NCI-H1105 treated with DMSO at 0.1 percent for 48 hours (cell line): ENCODE measurements at regions not wholly inside any gene's neighbourhood (a gene's known extent, or its start where the extent isn't known, plus 50 kb on each side); places are given as distances from the start of the nearest gene placed in this dataset.

Experiments used
- DNase-seq: peaks from one replicate; lab custom pipeline; 2025; lab: John Stamatoyannopoulos, UW

DNA sequence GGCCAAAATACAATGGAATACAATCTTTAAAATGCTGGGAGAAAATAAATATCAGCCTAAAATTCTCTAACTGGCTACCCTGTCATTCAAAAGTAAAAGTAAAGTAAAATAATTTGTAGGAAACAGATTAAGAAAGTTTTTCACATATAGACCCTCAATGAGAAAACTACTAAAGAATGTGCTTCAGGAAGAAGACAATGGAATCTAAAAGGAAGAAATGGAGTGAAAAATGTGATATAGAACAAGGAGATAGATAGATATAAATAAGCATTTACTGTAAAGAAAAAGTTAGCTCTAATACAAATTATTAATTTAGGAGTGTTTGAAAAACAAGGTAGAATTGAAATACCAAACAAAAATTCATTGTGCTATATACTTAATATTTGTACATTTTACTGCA is 368.6 kb upstream of the MPDZ start:
- no peak for DNase-seq

DNA sequence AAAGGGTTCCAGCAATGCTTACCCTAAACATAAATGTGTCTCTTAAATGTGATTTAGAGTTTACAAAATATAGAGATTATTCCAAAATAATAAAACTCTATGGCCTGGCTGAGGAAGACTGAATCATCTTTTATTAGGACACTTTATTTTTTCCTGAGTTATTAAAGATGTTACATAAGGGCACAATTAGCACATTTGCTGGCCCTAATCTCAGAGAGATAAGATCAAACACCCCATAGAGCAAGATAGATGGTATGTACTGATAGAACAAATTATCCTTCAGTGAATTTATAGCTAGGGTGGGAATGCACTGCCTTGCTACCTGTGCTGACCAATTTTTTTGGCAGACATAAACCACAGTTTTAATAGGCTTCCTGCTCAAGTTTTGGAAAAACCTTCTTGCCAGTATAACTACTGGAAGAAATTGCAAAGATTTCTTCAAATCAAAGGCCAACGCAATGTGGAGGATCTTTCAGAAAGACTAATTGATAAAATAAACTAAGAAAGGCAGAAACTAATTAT is 367.1 kb upstream of the MPDZ start:
- DNase-seq, result peak; percentile 6

DNA sequence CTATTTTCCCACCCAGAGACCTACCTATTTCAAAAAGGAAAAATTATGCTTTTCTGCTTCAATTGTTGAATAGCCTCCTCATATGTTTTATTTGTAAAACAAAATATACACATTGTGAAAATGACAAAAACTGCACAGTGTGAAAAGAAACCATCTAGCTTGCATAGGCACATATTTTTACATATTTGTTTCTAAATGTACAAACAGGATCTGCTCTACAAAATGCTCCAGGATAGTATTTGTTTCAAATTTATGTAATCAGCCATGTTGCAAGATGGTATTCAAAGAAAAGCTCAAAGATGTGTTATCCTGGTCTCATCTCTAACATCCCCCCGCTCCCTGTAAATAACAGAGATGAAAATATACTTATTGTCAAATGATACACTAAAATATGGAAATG is 366.1 kb upstream of the MPDZ start:
- no peak for DNase-seq

DNA sequence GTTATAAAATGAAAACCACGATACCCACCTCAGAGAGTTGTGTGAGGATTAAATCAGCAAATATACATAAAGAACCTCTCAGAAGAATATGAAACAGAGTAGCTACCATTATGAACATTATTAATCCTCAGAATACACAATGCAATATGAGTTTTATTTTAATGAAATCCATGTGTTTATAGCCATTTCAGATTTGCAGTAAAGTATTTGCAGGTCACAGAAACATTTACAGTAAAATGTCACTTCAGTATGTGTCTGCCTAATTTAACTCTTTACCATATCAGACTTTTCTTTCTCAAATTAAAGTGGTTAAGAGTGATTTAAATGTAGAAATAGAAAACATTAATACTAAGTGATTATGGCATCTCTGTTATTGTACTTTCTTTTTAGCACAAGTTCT is 365.2 kb upstream of the MPDZ start:
- DNase-seq, result no peak

DNA sequence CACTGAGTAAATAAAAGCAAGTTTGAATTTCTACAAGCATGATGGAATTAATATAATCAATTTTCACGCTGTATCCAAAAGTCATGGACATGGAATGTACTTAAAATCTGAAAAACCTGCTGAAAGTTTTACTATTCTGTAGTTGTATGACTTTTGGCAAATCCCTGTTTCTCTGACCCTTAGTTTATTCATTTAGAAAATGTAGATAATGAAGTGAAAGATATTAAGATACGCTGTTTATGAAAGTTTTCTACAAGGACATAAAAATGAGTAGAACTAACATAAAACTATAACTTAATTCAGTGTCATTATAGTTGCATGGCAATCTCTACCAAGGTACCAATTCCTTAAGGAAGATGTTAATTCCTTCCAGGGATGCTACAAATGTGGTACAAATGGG is 363.2 kb upstream of the MPDZ start:
- no peak for DNase-seq

DNA sequence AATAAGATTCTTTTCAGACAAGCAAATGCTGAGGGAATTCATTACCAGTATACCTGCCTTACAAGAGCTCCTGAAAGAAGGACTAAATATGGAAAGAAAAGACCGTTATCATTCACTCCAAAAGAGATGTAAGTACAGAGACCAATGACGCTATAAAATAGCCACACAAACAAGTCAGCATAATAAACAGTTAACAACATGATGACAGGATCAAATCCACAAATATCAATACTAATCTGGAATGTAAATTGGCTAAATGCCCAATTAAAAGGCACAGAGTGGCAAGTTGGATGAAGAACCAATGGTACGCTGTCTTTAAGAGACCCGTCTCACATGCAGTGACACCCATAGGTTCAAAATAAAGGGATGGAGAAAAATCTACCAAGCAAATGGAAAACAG is 349.6 kb upstream of the MPDZ start:
- no peak for DNase-seq

DNA sequence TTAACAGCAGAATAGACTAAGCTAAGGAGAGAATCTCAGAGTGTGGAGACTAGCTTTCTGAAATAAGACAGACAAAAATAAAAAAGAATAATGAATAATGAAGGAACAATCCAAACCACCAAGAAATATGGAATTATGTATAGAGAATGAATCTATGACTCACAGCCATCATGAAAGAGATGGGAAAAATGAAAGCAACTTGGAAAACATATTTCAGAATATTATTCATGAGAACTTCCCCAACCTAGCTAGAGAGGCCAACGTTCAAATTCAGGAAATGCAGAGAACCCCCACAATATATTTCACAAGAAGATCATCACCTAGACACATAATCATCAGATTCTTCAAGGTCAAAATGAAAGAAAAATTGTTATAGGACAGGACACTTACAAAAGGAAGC is 349.0 kb upstream of the MPDZ start:
- DNase-seq, result no peak

DNA sequence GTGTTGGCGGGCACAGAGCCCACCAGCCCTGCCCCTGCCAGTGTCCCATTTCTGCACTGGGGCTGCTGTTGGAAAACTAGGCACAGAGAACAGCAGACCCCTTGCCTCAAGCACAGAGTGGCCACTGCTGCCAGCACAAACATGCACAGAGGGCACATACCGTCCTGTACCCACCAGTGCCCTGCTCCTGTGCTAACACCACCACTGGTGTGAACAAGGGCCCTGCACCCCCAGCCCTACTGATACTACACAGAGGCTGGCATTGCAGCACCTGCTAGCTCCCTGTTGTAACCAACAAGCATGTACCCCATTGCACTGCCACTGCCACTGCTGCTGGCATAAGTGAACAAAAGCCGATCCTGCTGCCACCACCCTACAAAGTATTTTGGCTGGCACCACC is 348.0 kb upstream of the MPDZ start:
- no peak for DNase-seq

DNA sequence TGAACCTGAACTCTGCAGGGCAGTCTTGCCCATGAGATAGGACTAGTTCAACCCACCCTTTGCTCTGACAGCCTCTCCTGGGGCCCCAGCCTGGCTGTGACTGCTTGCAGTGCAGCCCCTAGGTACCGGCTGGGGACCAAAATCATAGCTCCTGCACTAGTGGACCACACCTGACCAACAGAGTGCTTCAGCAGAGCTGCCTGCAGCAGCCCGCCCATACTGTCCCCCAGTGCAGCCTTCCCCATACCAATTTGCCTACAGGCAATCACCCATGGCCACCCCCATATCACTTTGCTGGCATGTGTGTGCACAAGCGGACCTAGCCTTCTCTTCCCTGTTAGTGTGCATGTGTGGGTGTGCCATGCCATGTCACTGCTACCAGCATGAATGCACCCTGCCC is 347.6 kb upstream of the MPDZ start:
- DNase-seq, result no peak

DNA sequence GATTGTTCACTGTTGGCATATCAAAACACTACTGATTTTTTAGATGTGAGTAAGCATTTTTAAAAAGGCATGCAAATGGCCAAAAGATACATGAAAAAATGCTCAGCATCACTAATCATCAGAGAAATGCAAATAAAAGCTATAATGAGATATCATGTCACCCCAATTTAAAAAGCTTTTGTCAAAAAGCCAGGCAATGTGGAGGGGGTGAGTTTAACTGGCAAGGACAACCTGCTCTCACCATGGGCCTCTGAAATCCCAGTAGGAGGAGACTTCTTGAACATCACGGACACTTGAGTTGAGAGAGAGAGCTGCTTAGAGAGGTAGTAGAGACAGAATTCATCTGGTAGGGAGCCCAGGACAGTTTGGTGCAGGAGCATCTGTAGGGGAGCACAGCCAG is 347.1 kb upstream of the MPDZ start:
- no peak for DNase-seq

DNA sequence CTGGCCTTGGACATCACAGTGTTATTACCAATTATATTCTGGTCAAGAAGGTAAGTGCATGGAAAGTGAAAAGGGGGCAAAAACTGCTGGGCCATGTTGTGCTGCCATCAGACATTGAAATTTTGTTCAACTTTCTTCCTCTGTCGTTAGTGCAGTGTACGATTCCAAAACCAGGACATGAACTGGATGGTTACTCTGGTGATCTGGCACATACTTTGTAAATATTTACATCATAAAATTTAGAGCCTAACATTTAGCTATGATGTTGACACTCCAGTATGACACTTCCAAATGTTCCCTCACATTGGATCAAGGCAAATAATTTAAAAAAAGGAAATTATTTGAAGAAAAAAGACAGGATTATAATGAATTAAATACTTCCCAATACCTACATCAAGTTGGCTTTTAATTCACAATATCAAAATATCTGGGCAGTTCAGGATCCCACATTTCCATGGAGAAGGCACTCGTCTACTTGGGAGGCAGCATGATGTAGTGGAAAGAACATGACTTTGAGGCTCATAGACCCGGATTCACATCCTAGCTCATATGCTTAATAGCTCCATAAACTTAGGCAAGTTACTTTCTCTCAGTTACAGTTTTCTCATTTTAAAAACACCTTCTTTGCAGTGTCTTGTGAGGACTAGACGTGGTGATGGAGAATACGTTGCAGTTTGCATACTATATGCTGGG is 342.5 kb upstream of the MPDZ start:
- DNase-seq, result no peak

DNA sequence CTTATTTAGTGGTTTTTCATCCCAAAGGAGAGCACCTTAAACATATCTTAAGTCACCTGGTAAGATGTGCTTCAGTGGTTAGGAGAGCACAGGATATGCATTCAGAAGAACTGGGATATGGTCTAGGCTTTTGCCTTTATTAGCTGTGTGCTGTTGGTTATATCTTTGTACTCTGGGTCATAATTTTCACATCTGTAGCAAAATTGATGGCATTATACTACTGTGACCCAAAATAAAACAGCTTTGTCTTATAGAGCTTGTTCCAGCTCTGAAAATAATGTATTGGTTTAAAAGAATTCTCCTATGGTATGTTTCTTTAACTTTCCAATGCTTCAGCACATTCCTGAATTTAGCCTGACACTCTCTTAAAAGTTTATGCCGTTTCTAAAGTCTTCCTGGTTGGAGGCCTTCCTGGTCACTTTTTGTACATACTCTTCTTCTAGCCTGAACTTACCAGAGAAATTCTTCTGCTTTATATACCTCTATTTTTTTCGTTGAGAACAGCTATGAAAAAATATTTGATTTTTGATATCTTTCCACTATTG is 337.1 kb upstream of the MPDZ start:
- no peak for DNase-seq

DNA sequence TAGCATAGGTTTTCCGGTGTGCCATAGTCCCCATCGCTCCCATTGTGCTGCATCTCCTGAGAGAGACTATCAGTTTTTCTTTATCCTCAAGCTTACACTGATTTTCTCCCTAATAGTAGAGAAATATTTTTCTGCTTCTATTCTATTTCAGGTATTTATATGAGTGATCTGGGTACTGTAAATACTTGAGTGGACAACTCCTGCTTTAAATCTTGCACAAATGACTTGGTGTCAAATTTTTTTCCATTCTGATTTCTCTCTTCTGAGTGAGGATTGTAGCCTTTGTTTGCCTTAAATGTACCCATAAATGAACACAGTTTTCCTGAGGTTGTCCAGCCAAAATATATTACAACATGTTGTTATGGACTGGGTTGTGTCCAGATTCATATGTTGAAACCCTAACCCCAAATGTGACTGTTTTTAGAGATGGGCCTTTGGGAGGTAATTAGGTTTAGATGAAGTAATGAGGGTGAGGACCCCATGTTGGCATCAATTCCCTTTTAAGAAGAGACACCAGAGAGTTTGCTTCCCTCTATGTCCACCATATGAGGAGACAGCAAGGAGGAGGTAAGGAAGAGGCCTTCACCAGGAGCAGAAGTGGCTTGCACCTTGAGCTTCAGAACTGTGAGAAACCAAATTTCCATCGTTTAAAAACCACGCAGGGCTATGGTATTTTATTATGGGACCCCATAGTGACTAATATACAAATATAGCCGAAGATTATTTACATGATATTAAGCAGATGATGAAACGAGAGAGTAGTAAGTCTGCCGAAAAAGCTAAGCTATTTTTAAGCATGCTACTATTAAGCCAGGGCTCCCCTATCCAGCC is 336.4 kb upstream of the MPDZ start:
- no peak for DNase-seq

DNA sequence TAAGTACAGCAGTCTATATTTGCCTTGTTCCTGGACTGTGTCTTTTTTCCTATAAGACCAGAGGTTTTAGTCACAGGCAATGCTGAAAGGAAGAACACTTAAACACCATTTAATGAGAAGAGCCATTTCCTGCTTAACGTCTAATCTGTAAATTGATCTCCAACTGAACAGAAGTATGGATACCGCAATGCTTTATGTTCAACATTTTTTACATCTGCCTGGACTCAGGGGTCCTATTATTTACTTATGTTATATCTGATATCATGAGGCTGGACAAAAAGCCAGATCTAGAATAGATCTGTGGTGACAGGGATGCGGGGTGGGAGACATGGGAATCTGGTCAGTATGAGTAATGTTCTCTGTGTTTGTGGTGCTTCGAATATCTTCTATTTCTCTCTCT is 334.6 kb upstream of the MPDZ start:
- DNase-seq, result no peak

DNA sequence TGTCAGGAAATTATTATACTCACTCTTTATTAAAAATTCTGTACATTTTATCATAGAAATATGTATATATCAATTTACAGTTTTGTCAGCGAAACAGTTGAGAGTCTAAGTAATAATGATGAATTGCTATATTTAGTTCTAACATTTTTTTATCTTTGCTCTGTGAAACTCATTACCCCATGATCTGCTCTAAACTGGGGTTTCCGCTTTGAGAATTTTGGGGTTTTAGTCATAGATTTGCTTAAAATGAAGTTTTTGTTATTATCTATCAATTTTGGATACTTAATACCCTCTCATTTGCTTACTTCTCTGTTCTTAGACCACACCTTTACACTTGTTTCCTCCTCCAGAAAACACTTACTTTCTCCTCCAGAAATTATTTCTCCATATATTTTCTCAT is 333.8 kb upstream of the MPDZ start:
- no peak for DNase-seq

DNA sequence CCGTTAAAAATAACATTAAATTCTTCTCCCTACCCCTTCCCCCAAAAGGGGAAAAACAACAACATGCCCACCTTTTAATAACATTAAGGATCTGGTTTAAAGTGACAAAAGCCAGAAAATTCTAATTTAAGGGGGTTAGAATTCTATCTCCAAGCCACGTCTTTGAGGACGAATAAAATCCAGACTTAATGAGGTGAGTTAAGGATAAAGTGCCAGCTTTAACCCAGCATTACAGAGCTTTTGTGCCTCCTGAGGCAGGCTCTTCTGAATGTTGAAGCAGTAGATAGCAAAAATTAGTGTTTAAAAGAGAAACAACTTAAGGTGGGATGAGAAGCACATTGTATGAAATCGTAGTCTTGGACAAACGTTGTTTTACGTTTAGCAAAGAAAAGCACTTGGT is 329.0 kb upstream of the MPDZ start:
- DNase-seq, result no peak

DNA sequence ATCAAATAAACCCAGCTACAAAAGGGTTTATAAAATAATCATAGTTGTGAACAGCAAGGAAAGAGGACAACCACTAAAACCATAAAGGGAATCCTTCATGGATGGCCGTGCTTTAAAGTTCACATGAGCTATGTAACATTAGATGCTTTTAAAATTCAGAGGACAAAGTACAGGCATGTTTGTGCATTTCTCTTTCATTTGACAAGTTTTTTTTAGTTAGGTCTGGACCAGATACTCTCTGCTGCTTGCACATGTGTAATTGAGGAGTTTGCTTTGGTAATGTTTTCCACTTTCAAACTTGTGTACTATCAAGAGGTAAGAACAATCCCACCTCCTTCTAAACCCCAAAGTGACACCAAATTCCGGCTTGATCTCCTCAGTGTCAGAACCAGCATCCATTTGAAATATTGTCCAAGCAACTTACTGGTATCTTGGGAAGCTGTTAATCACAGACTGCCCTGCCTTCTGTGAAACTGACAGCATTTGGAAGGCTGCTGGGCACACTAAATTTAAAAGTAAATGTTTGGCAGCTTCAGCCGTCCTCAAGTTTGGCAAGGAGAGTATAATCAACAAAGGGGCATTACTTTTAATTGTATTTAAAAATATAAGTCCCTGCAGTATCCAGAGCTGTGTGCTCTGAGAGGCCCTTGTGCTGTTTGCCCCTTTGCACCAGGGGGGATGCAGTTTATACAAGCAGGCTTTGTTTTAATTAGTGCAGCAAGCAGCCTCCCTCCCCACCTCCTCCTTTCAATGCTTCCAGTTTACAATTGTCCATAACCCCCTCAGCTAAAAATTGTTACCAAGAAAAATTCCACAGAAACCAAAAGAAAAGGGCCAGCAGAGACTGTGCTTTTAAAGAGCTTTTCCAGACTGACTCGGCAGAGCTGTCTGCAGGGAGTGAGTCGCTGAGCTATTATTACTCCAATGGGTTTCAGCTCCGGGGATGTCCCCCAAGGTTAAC is 328.3 kb upstream of the MPDZ start:
- DNase-seq, result no peak

DNA sequence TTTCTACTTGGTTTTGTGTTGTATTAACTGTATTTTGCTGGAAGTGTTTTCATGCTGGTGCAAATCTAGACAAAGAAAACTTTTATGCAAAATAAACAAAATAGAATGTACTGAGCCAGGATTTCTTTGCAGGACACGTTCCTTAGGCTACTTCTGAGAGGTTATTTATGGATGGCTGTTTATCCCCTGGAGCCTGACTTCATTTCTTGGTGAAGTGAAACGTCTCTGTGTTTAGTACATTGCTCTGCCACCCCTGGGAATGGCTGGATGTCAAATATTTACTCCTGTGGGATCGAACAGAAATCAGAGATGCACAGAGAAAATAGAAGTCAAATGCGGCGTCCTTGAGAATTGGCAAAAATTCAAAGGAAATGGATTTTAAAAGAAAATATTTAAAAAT is 327.1 kb upstream of the MPDZ start:
- DNase-seq, result no peak

DNA sequence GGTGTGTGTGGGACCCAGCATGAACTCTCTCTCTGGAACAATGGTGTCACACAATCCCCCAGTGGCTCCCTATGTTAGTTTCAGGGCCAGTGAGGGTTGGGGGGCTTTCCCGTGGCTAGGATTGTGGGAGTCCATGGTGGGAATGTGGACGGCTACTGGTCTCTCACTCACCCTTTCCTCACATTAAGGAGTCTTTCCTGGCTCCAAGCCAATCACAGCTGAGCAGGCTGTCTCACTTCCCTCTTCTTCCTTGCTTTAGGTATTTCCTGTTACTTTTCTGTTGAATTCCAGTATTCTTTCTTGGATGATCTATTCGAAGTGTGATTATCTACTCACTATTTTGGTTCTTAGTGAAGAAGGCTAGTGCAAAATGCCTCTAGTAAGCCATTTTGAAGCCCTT is 324.4 kb upstream of the MPDZ start:
- no peak for DNase-seq

DNA sequence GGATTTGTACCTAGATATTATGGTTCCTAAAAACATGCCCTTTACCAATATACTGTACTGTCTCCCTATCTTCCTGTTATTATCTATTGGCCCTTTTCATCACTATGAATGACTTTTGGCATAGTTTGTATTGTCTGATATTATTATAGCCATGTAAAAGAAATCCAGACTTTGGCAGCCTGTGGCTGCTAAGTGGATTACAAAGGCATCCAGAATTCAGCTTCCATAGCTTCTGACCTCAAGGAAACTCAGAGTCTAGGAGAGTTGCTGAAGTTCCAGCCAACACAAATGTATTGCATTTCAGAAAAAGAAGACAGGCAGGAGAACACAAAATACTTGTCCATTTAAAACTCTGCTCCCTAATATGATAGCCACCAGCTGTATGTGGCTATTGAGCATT is 319.2 kb upstream of the MPDZ start:
- DNase-seq, result no peak

DNA sequence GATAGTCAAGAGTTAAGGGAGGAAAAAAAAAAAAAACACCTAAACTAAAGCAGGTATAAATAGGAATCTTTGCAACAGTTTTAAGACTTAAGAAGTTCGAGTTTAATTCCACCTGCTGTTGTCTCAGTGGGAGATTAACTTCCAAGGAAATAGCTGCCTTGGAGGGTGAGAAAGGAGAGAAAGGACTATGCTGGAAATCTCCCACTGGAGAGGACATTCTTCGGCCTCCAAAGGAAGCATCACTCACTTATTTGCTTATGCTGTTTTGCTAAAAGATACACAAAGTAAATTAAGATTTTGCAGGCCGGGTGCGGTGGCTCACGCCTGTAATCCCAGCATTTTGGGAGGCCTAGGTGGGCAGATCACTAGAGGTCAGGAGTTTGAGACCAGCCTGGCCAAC is 317.9 kb upstream of the MPDZ start:
- DNase-seq, result no peak

DNA sequence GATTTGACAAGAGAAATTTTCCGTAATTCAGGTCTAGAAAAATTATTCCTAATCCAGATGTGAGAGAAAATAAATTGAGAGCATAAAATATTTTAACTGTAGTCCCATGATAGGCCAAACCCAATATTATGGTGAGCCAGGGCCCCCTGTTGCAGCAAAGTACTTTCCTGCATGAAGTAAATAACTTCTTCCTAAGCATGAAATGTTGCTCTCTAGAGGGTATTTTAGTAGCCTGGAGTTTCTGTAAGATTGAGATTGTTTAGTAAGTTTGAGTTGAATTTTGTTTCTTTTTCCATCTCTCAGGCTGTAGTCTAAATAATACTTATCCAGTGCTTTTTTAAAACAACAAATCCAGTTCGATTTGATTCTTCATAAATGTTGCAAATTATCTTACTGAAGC is 317.5 kb upstream of the MPDZ start:
- no peak for DNase-seq
